RWPE2 (cell line): ENCODE measurements at regions not wholly inside any gene's neighbourhood (a gene's known extent, or its start where the extent isn't known, plus 50 kb on each side); places are given as distances from the start of the nearest gene placed in this dataset.

ENCODE experiments used
- ATAC-seq: fragments of 200-7000 bp; cut with Tn5 transposase; 3 replicates; pipeline ENCODE4 v1.9.1; 2021; ENCODE audit warnings: low read depth
- DNase-seq: peaks from one replicate; pipeline ENCODE4 v3.0.0-alpha.2; 2020; ENCODE audit warnings: low spot score
- H3K27ac ChIP-seq: fragments of 450-650 bp; 2 replicates; pipeline ENCODE4 v1.5.1; 2017; ENCODE audit warnings: mild to moderate bottlenecking; ENCODE audit not compliant: poor library complexity, severe bottlenecking
- H3K27me3 ChIP-seq: fragments of 250-450 bp; sonication (Bioruptor Pico); 2 replicates; pipeline ENCODE4 v1.5.1; 2021; ENCODE audit warnings: mild to moderate bottlenecking, moderate library complexity; ENCODE audit not compliant: insufficient read depth, poor library complexity, severe bottlenecking
- H3K36me3 ChIP-seq: fragments of 250-450 bp; sonication (Bioruptor Pico); 2 replicates; pipeline ENCODE4 v1.5.1; 2020; ENCODE audit warnings: low read depth, mild to moderate bottlenecking, moderate library complexity
- H3K4me1 ChIP-seq: fragments of 250-450 bp; sonication (Bioruptor Pico); 2 replicates; pipeline ENCODE4 v1.5.1; 2021; ENCODE audit warnings: mild to moderate bottlenecking, moderate library complexity; ENCODE audit not compliant: insufficient read depth, poor library complexity, severe bottlenecking
- H3K4me3 ChIP-seq: fragments of 250-450 bp; sonication (Bioruptor Pico); 2 replicates; pipeline ENCODE4 v1.5.1; 2021; ENCODE audit warnings: mild to moderate bottlenecking, moderate library complexity; ENCODE audit not compliant: severe bottlenecking
- H3K9me3 ChIP-seq: fragments of 250-450 bp; sonication (Bioruptor Pico); 2 replicates; pipeline ENCODE4 v1.5.1; 2021; ENCODE audit warnings: mild to moderate bottlenecking, moderate library complexity; ENCODE audit not compliant: severe bottlenecking
- CTCF ChIP-seq: fragments of 450-650 bp; IDR thresholded peaks from one replicate; pipeline ENCODE4 v1.5.1; 2017; ENCODE audit warnings: mild to moderate bottlenecking, moderate library complexity; ENCODE audit not compliant: poor library complexity, severe bottlenecking

GRCh38 chr1:30316056-30316455 is 407.3 kb downstream of the MATN1 start:
- Histone ChIP-seq H3K27me3 (peaks cover 8% of the 10 kb centered on the region), H3K9me3 (no peaks in the 10 kb centered on the region), H3K27ac (no peak overlapping the region), H3K4me3 (no peak overlapping the region), H3K4me1 (no peaks in the 10 kb centered on the region), H3K36me3 (no peaks in the 10 kb centered on the region)
- DNase-seq (no peak), ATAC-seq (no peak)
- no peak for TF ChIP-seq CTCF

GRCh38 chr1:30315185-30315960 is 408.0 kb downstream of the MATN1 start:
- Histone ChIP-seq H3K9me3 (no peaks in the 10 kb centered on the region), H3K27me3 (peaks cover 11% of the 10 kb centered on the region), H3K27ac (no peak overlapping the region), H3K4me1 (no peaks in the 10 kb centered on the region), H3K4me3 (no peak overlapping the region), H3K36me3 (no peaks in the 10 kb centered on the region)
- ATAC-seq (no peak), DNase-seq (no peak)
- TF ChIP-seq CTCF, result no peak

GRCh38 chr1:30314591-30314990 is 408.8 kb downstream of the MATN1 start:
- DNase-seq (no peak), ATAC-seq (no peak)
- no peak overlapping the region for H3K27ac ChIP-seq
- no peaks in the 10 kb centered on the region for H3K9me3 ChIP-seq
- H3K4me1 ChIP-seq, result no peaks in the 10 kb centered on the region
- no peak overlapping the region for H3K4me3 ChIP-seq
- no peak for TF ChIP-seq CTCF
- peaks cover 11% of the 10 kb centered on the region for H3K27me3 ChIP-seq
- H3K36me3 ChIP-seq, result no peaks in the 10 kb centered on the region

- H3K36me3 ChIP-seq, result no peaks in the 10 kb centered on the region
- no peaks in the 10 kb centered on the region for H3K4me1 ChIP-seq
- no peak overlapping the region for H3K4me3 ChIP-seq
- no peaks in the 10 kb centered on the region for H3K9me3 ChIP-seq
- H3K27me3 ChIP-seq, result peaks cover 14% of the 10 kb centered on the region
- TF ChIP-seq CTCF, result no peak
- DNase-seq, result no peak
- no peak for ATAC-seq
- no peak overlapping the region for H3K27ac ChIP-seq
Observed at GRCh38 chr1:30313584-30313983, 409.8 kb downstream of the MATN1 start.

- no peaks in the 10 kb centered on the region for H3K36me3 ChIP-seq
- H3K27me3 ChIP-seq, result peaks cover 16% of the 10 kb centered on the region
- no peak overlapping the region for H3K27ac ChIP-seq
- no peak for DNase-seq
- ATAC-seq, result no peak
- no peaks in the 10 kb centered on the region for H3K9me3 ChIP-seq
- no peaks in the 10 kb centered on the region for H3K4me1 ChIP-seq
- TF ChIP-seq CTCF, result no peak
- no peak overlapping the region for H3K4me3 ChIP-seq
Observed at GRCh38 chr1:30313176-30313575, 410.2 kb downstream of the MATN1 start.
